ENCODE measurements at regions not wholly inside any gene's neighbourhood (a gene's known extent, or its start where the extent isn't known, plus 50 kb on each side); places are given as distances from the start of the nearest gene placed in this dataset.
"Not testable (repeated sequence)": the region's sequence is repeated elsewhere in the genome, so short reads cannot be mapped to it uniquely, and the experiment has no call there.

- DNase-seq, result not testable (repeated sequence)
These were observed 85.3 kb upstream of the ADCY2 start for GRCh38 chr5:7310656-7311055.

- no peak for DNase-seq
These were observed 80.8 kb upstream of the ADCY2 start for GRCh38 chr5:7315118-7315517.

- no peak for DNase-seq
These were observed 78.2 kb upstream of the ADCY2 start for GRCh38 chr5:7317751-7318150.

GRCh38 chr5:7320701-7321301 lies 75.1 kb upstream of the ADCY2 start:
- DNase-seq, result no peak

- DNase-seq, result no peak
These were observed 74.2 kb upstream of the ADCY2 start for GRCh38 chr5:7321724-7322123.

- DNase-seq, result no peak
These were observed 71.0 kb upstream of the ADCY2 start for GRCh38 chr5:7324919-7325318.

- DNase-seq, result no peak
These were observed 69.7 kb upstream of the ADCY2 start for GRCh38 chr5:7325975-7326913.

GRCh38 chr5:7329141-7329540 lies 66.8 kb upstream of the ADCY2 start:
- no peak for DNase-seq

- DNase-seq, result no peak
These were observed 66.2 kb upstream of the ADCY2 start for GRCh38 chr5:7329712-7330111.

GRCh38 chr5:7330256-7330655 lies 65.7 kb upstream of the ADCY2 start:
- DNase-seq, result no peak

- DNase-seq, result no peak
These were observed 64.8 kb upstream of the ADCY2 start for GRCh38 chr5:7331131-7331530.

Measured in activated gamma-delta T cell (primary cell).